AG20443 (cell line): ENCODE measurements at regions not wholly inside any gene's neighbourhood (a gene's known extent, or its start where the extent isn't known, plus 50 kb on each side); places are given as distances from the start of the nearest gene placed in this dataset.
"Not testable (repeated sequence)": the region's sequence is repeated elsewhere in the genome, so short reads cannot be mapped to it uniquely, and the experiment has no call there.

ENCODE experiments used
- DNase-seq: peaks from one replicate; pipeline ENCODE4 v3.0.0; 2012; ENCODE audit warnings: low spot score, mixed read lengths

- no peak for DNase-seq
These were observed 664.5 kb upstream of the HTR2C start for GRCh38 chrX:113919387-113919786.

- DNase-seq, result no peak
These were observed 677.7 kb upstream of the HTR2C start for GRCh38 chrX:113906168-113906567.

GRCh38 chrX:113892891-113893290 lies 691.0 kb upstream of the HTR2C start:
- DNase-seq, result no peak

GRCh38 chrX:113892401-113892800 lies 691.5 kb upstream of the HTR2C start:
- no peak for DNase-seq

GRCh38 chrX:113873056-113873455 lies 710.8 kb upstream of the HTR2C start:
- no peak for DNase-seq

GRCh38 chrX:113868711-113869110 lies 715.2 kb upstream of the HTR2C start:
- no peak for DNase-seq

- DNase-seq, result no peak
These were observed 715.7 kb upstream of the HTR2C start for GRCh38 chrX:113868177-113868576.

- DNase-seq, result no peak
These were observed 734.5 kb upstream of the HTR2C start for GRCh38 chrX:113849408-113849807.

- DNase-seq, result no peak
These were observed 750.5 kb upstream of the HTR2C start for GRCh38 chrX:113833096-113834055.

GRCh38 chrX:113828470-113828869 lies 755.4 kb upstream of the HTR2C start:
- DNase-seq, result no peak

GRCh38 chrX:113818346-113818745 lies 765.5 kb upstream of the HTR2C start:
- DNase-seq, result no peak

- DNase-seq, result no peak
These were observed 779.1 kb upstream of the HTR2C start for GRCh38 chrX:113804819-113805218.

GRCh38 chrX:113804291-113804690 lies 779.6 kb upstream of the HTR2C start:
- no peak for DNase-seq

GRCh38 chrX:113802837-113803236 lies 781.0 kb upstream of the HTR2C start:
- DNase-seq, result no peak

- no peak for DNase-seq
These were observed 782.9 kb upstream of the HTR2C start for GRCh38 chrX:113800955-113801354.

GRCh38 chrX:113793563-113793962 lies 790.3 kb upstream of the HTR2C start:
- no peak for DNase-seq

GRCh38 chrX:113790987-113791386 lies 792.9 kb upstream of the HTR2C start:
- DNase-seq, result no peak

- not testable (repeated sequence) for DNase-seq
These were observed 799.1 kb upstream of the HTR2C start for GRCh38 chrX:113784754-113785153.

- DNase-seq, result no peak
These were observed 813.1 kb upstream of the HTR2C start for GRCh38 chrX:113770806-113771205.

GRCh38 chrX:113770071-113770470 lies 813.8 kb upstream of the HTR2C start:
- DNase-seq, result no peak

- no peak for DNase-seq
These were observed 824.5 kb upstream of the HTR2C start for GRCh38 chrX:113759422-113759821.

GRCh38 chrX:113747274-113747973 lies 836.5 kb upstream of the HTR2C start:
- no peak for DNase-seq

GRCh38 chrX:113743069-113743468 lies 840.8 kb upstream of the HTR2C start:
- no peak for DNase-seq
